ENCODE measurements at regions not wholly inside any gene's neighbourhood (a gene's known extent, or its start where the extent isn't known, plus 50 kb on each side); places are given as distances from the start of the nearest gene placed in this dataset.
"Not testable (repeated sequence)": the region's sequence is repeated elsewhere in the genome, so short reads cannot be mapped to it uniquely, and the experiment has no call there.

DNA sequence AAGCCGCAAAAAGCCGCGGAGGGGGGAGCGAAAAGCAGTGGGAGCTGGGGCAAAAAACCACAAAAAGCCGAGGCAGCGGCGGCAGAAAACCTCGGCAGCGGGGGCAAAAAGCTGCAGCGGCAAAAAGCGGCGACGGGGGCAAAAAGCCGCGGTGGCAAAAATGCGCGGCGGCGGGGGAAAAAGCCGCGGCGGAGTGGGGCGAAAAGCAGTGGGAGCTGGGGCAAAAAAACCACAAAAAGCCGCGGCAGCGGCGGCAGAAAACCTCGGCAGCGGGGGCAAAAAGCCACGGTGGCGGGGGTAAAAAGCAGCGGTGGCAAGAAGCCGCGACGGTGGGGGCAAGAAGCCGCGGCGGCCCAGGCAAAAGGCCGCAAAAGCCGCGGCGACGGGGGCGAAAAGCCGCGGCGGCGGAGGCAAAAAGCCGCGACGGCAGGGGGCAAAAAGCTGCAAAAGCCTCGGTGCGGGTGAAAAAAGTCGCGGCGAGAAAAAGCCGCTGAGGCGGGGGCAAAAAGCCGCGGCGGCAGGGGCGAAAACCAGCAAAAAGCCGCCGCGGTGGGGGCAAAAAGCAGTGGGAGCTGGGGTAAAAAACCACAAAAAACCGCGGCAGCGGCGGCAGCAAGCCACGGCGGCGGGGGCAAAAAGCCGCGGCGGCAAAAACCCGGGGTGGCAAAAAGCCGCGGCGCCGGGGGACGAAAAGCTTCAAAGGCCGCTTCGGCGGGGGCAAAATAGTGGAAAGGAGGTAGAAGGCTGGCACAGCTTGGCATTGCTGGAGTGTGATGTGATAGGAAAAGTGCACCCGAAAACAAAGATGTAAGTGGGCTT lies 135.9 kb downstream of the ZNF92 start:
- WGBS (ENCODE audit: low lambda C conversion rate): 2% methylated on average over 83 of the region's 85 CpGs
- H4K20me1 ChIP-seq (ENCODE audit: insufficient read depth): no peaks in the 10 kb centered on the region
- H3K9me3 ChIP-seq: no peaks in the 10 kb centered on the region
- no peaks in the 10 kb centered on the region for H3K9me2 ChIP-seq
- no peak overlapping the region for H3K9ac ChIP-seq
- TF ChIP-seq MEF2A (IDR thresholded peaks at IDR 0.05; ENCODE audit: borderline replicate concordance, low read depth) (no peak), EZH2phosphoT487 (IDR thresholded peaks at IDR 0.05; ENCODE audit: borderline replicate concordance, low read depth) (peak; percentile 99)
- H3K4me3 ChIP-seq (ENCODE audit: low read depth in 2 of 2, low read length in 1 of 2): peak overlapping the region; percentile 48 to 64
- H3K4me1 ChIP-seq (ENCODE audit: control insufficient read depth in 1 of 2, insufficient read depth in 2 of 2, low read depth in 1 of 2, low read length in 1 of 2): peaks cover 2 to 5% of the 10 kb centered on the region in 2 experiments; a peak in 3 of 4 replicates
- peak overlapping the region; percentile 94 for H2AFZ ChIP-seq (ENCODE audit: low read depth)
- H3K36me3 ChIP-seq (replicated peaks in 1 of 2; ENCODE audit: control insufficient read depth in 1 of 2, insufficient read depth in 2 of 2, low read length in 1 of 2): no peaks in the 10 kb centered on the region
- POLR2A ChIA-PET: no interaction called here
- DNase-seq: peak; percentile 43
- no peak overlapping the region for H3K27ac ChIP-seq (ENCODE audit: low read depth in 2 of 2, low read length in 1 of 2)
- peak overlapping the region; percentile 95 for H3K4me2 ChIP-seq
- no peaks in the 10 kb centered on the region for H3K79me2 ChIP-seq (ENCODE audit: insufficient read depth)
- CTCF ChIA-PET: no interaction called here
- peaks cover 30% of the 10 kb centered on the region for H3K27me3 ChIP-seq (ENCODE audit: insufficient read depth)
- H3F3A ChIP-seq (replicated peaks; ENCODE audit: insufficient read depth): no peaks in the 10 kb centered on the region

DNA sequence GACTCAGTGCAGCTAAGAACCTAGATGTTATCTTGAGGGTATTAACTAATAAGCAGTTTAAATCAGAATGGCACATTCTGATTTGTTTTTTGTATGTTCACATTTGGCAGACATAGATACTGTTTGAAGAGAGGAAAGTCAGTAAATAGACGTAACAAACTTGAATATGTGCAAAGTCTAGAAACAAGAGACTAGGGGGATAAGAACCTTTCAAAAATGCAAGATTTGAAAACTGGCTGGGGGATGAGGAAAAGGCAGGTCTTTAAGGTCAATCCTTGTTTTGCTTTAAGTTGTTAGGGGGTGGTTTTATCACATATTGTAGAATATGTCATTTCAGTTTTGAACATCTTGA lies 136.5 kb downstream of the ZNF92 start:
- H3K9me2 ChIP-seq; H3K27ac ChIP-seq (ENCODE audit: low read depth in 2 of 2, low read length in 1 of 2); H3F3A ChIP-seq (replicated peaks; ENCODE audit: insufficient read depth); CTCF ChIA-PET; DNase-seq; H3K36me3 ChIP-seq (replicated peaks in 1 of 2; ENCODE audit: control insufficient read depth in 1 of 2, insufficient read depth in 2 of 2, low read length in 1 of 2); H4K20me1 ChIP-seq (ENCODE audit: insufficient read depth); H3K79me2 ChIP-seq (ENCODE audit: insufficient read depth); H3K4me1 ChIP-seq (ENCODE audit: control insufficient read depth in 1 of 2, insufficient read depth in 2 of 2, low read depth in 1 of 2, low read length in 1 of 2); H3K9ac ChIP-seq; POLR2A ChIA-PET; H3K9me3 ChIP-seq: not testable (repeated sequence)
- H3K4me2 ChIP-seq: peak overlapping the region; percentile 95
- H3K4me3 ChIP-seq (ENCODE audit: low read depth in 2 of 2, low read length in 1 of 2): peak overlapping the region; percentile 48 to 64; a peak in 3 of 4 replicates
- peaks cover 30% of the 10 kb centered on the region for H3K27me3 ChIP-seq (ENCODE audit: insufficient read depth)
- H2AFZ ChIP-seq (ENCODE audit: low read depth): peak overlapping the region; percentile 94
- peak; percentile 35; the same call in 1 of the 2 replicates for TF ChIP-seq EZH2phosphoT487 (IDR thresholded peaks at IDR 0.05; ENCODE audit: borderline replicate concordance, low read depth)
- WGBS (ENCODE audit: low lambda C conversion rate): 55% methylated on average over 1 of the region's 1 CpG

DNA sequence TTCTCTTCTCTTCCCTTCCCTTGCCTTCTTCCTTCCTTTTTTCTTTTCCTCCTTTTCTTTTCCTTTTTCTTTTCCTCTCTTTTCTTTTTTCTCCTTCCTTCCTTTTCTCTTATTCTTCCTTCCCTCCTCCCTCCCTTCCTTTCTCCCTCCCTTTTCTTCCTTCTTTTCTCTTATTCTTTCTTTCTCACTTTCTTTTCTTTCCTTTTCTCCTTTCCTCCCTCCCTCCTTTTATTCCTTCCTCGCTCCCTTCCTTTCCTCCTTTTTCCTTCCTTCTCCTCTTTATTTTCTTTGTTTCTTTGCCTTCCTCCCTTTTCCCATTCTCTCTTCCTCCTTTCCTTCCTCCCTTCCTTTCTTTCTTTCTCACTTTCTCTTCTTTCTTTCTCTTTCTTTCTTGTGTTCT lies 146.1 kb downstream of the ZNF92 start:
- 17% methylated on average over 1 of the region's 1 CpG for WGBS (ENCODE audit: low lambda C conversion rate)
- POLR2A ChIA-PET; H3K36me3 ChIP-seq (replicated peaks in 1 of 2; ENCODE audit: control insufficient read depth in 1 of 2, insufficient read depth in 2 of 2, low read length in 1 of 2); H3K4me3 ChIP-seq (ENCODE audit: low read depth in 2 of 2, low read length in 1 of 2); H4K20me1 ChIP-seq (ENCODE audit: insufficient read depth); DNase-seq; CTCF ChIA-PET; H2AFZ ChIP-seq (ENCODE audit: low read depth); H3K27ac ChIP-seq (ENCODE audit: low read depth in 2 of 2, low read length in 1 of 2); H3K9ac ChIP-seq; H3K4me2 ChIP-seq; H3K4me1 ChIP-seq (ENCODE audit: control insufficient read depth in 1 of 2, insufficient read depth in 2 of 2, low read depth in 1 of 2, low read length in 1 of 2); H3K79me2 ChIP-seq (ENCODE audit: insufficient read depth); H3K27me3 ChIP-seq (ENCODE audit: insufficient read depth); H3K9me3 ChIP-seq; H3F3A ChIP-seq (replicated peaks; ENCODE audit: insufficient read depth); H3K9me2 ChIP-seq: not testable (repeated sequence)

DNA sequence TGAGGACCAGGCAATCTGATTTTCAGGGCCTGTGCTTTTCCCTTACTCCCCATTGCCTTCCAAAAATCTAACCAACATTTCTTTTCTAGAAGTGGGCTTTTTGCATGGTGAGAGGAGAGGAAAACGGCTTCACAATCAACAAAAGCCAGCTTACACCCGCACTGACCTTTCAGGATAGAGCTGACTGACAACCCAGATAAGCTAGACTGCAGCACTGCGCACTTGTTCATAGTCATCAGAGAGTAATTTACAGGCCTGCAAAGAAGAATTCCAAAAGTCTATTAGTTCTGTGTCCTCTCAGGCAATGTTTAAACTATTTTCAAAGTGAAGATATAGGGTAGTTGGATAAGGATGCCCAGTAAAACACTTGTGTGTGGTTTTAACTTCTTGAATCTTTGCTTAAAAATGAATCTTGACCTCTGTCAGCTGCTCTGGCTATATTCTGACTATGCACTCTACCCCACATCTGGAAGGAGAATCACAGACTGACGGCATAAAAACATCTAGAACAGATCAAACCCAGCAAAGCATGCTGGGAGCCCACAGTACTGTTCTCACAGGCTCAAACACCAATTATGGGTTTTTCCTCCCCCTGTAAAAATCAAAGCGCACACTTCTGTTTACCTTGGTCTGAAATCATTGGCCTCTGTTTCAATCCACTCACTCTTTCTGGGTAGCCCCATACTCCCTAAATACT lies 172.0 kb downstream of the ZNF92 start:
- H3F3A ChIP-seq (replicated peaks; ENCODE audit: insufficient read depth); H3K4me1 ChIP-seq (ENCODE audit: control insufficient read depth in 1 of 2, insufficient read depth in 2 of 2, low read depth in 1 of 2, low read length in 1 of 2); H2AFZ ChIP-seq (ENCODE audit: low read depth); H3K4me2 ChIP-seq; CTCF ChIA-PET; H4K20me1 ChIP-seq (ENCODE audit: insufficient read depth); POLR2A ChIA-PET; H3K9me2 ChIP-seq; H3K27ac ChIP-seq (ENCODE audit: low read depth in 2 of 2, low read length in 1 of 2); H3K79me2 ChIP-seq (ENCODE audit: insufficient read depth); H3K27me3 ChIP-seq (ENCODE audit: insufficient read depth); H3K9me3 ChIP-seq; H3K9ac ChIP-seq; H3K36me3 ChIP-seq (replicated peaks in 1 of 2; ENCODE audit: control insufficient read depth in 1 of 2, insufficient read depth in 2 of 2, low read length in 1 of 2); H3K4me3 ChIP-seq (ENCODE audit: low read depth in 2 of 2, low read length in 1 of 2); DNase-seq: not testable (repeated sequence)
- no CpG with 5 or more reads among the region's 5 CpGs for WGBS (ENCODE audit: low lambda C conversion rate)

DNA sequence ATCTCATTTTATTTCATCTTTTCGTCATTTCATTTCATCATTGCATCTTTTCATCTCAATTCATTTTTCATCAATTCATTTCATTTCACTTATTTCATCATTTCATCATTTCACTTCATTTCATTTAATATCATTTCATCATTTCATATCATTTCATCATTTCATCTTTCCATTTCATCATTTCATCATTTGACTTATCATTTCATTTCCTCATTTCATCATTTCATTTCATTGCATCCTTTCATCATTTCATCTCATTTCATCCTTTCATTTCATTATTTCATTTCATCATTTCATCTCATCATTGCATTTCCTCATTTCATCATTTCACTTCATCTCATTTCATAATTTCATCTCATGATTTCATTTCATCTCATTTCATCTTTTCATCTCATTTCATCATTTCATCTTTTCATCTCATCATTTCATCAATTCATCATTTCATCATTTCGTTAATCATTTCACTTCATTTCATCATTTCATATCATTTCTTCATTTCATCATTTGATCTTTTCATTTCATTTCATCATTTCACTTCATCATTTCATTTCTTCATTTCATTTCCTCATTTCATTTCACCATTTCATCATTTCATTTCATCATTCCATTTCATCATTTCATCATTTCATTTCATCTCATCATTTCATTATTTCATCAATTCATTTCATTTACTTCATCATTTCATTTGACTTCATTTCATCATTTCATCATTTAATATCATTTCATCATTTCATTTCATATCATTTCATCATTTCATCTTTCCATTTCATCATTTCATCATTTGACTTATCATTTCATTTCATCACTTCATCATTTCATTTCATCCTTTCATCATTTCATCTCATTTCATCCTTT lies 176.2 kb downstream of the ZNF92 start:
- WGBS (ENCODE audit: low lambda C conversion rate): no CpG with 5 or more reads among the region's 2 CpGs
- H3K9me2 ChIP-seq; H3K27me3 ChIP-seq (ENCODE audit: insufficient read depth); POLR2A ChIA-PET; H4K20me1 ChIP-seq (ENCODE audit: insufficient read depth); H3K4me3 ChIP-seq (ENCODE audit: low read depth in 2 of 2, low read length in 1 of 2); H3K9ac ChIP-seq; H3K4me2 ChIP-seq; H3F3A ChIP-seq (replicated peaks; ENCODE audit: insufficient read depth); DNase-seq; H3K79me2 ChIP-seq (ENCODE audit: insufficient read depth); H2AFZ ChIP-seq (ENCODE audit: low read depth); CTCF ChIA-PET; H3K36me3 ChIP-seq (replicated peaks in 1 of 2; ENCODE audit: control insufficient read depth in 1 of 2, insufficient read depth in 2 of 2, low read length in 1 of 2); H3K4me1 ChIP-seq (ENCODE audit: control insufficient read depth in 1 of 2, insufficient read depth in 2 of 2, low read depth in 1 of 2, low read length in 1 of 2); H3K9me3 ChIP-seq; H3K27ac ChIP-seq (ENCODE audit: low read depth in 2 of 2, low read length in 1 of 2): not testable (repeated sequence)

DNA sequence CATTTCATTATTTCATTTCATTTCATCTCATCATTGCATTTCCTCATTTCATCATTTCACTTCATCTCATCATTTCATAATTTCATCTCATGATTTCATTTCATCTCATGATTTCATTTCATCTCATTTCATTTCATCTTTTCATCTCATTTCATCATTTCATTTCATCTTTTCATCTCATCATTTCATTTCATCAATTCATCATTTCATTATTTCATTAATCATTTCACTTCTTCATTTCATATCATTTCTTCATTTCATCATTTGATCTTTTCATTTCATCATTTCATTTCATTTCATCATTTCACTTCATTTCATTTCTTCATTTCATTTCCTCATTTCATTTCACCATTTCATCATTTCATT lies 176.8 kb downstream of the ZNF92 start:
- H3K9me2 ChIP-seq; H3K36me3 ChIP-seq (replicated peaks in 1 of 2; ENCODE audit: control insufficient read depth in 1 of 2, insufficient read depth in 2 of 2, low read length in 1 of 2); H4K20me1 ChIP-seq (ENCODE audit: insufficient read depth); H2AFZ ChIP-seq (ENCODE audit: low read depth); H3K79me2 ChIP-seq (ENCODE audit: insufficient read depth); H3K4me3 ChIP-seq (ENCODE audit: low read depth in 2 of 2, low read length in 1 of 2); CTCF ChIA-PET; H3K9me3 ChIP-seq; H3F3A ChIP-seq (replicated peaks; ENCODE audit: insufficient read depth); H3K9ac ChIP-seq; DNase-seq; H3K4me1 ChIP-seq (ENCODE audit: control insufficient read depth in 1 of 2, insufficient read depth in 2 of 2, low read depth in 1 of 2, low read length in 1 of 2); POLR2A ChIA-PET; H3K4me2 ChIP-seq; H3K27ac ChIP-seq (ENCODE audit: low read depth in 2 of 2, low read length in 1 of 2); H3K27me3 ChIP-seq (ENCODE audit: insufficient read depth): not testable (repeated sequence)

Data from SK-N-SH (cell line).